HG03469 (cell line): ENCODE measurements at regions not wholly inside any gene's neighbourhood (a gene's known extent, or its start where the extent isn't known, plus 50 kb on each side); places are given as distances from the start of the nearest gene placed in this dataset.

Source experiments
- ATAC-seq: cut with Tn5 transposase; IDR thresholded peaks from one replicate; pipeline ENCODE4 v1.9.1; 2021; ENCODE audit warnings: mild to moderate bottlenecking, moderate library complexity, moderate number of reproducible peaks; ENCODE audit not compliant: unreplicated experiment

GRCh38 chrX:134172588-134173259 lies 64.3 kb upstream of the CCDC160 start:
- no peak for ATAC-seq

GRCh38 chrX:134173541-134174272 lies 63.3 kb upstream of the CCDC160 start:
- no peak for ATAC-seq

- ATAC-seq = no peak
Measured at GRCh38 chrX:134174273-134174660, 62.7 kb upstream of the CCDC160 start.

DNA sequence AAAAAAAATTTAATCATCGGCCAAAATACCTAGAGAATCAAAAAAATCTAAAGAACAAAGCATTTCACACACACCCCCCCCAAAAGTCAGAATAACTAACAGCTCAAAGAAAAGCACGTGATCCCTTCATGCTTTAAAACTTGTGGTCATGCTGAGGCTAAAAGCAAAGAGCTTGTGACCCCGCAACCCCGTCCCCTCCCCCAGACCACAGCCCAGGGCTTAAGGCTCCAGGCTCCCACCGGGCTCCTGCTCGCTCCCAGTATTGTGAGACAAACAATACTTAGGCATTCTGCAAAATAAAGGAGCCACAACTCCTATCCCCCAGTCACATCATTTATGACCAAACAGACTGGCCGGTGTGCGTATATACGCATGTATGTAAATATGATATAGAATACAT lies 62.1 kb upstream of the CCDC160 start:
- ATAC-seq = no peak

GRCh38 chrX:134177527-134177926 lies 59.5 kb upstream of the CCDC160 start:
- ATAC-seq = no peak

DNA sequence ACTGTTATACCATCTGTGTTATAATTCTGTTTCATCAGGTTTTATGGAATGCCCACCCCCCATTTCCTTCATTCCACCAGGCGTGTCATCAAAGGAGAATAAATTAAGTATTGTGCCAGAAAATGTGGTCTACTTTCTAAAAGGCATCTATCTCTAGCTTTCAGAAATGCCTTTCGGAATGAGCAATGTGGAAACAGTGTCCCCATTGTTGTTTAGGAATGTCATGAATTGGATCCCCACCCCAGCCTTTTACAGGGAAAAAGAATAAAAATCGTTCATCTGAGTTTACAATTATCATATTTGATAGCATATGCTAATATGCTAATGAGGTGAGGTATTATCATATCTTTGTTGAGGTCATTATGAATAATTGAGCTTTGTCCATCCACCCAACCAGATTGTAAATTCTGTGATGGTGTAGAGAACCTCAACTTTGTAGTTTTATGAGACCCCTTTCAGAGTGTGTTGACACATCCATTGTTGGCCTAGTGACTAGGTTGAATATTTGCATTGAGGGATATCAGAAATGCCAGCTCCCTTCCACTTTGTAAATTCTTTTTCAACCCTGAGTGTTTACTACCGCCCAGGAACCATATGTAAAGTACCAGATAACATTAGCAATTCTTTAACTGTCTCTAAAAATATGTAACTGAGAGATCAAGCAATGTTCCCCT lies 56.2 kb upstream of the CCDC160 start:
- ATAC-seq = no peak

- no peak for ATAC-seq
Measured at GRCh38 chrX:134181275-134181660, 55.7 kb upstream of the CCDC160 start.

GRCh38 chrX:134183665-134184064 lies 53.3 kb upstream of the CCDC160 start:
- ATAC-seq = no peak

DNA sequence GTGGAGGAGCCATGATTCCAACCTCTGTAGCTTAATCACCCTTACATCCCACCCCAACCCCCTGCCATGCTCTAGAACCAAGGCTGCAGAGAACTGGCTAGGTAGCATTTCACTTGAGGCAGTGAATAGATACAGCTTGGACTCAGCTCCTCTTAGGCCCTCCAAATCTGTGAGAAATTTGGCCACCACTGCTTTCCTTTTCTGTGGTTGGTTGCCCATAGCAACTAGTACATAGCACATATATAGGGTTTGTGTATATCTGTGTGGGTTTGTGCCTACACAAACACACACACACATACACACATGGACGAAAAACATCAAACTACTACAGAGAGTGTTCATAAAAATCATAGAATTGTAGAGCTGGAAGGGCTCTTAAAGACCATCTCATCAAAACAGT lies 52.0 kb upstream of the CCDC160 start:
- ATAC-seq = no peak

- ATAC-seq = peak; percentile 90
Measured at GRCh38 chrX:134186362-134187121, 50.4 kb upstream of the CCDC160 start.
